ENCODE measurements at regions not wholly inside any gene's neighbourhood (a gene's known extent, or its start where the extent isn't known, plus 50 kb on each side); places are given as distances from the start of the nearest gene placed in this dataset.
"Not testable (repeated sequence)": the region's sequence is repeated elsewhere in the genome, so short reads cannot be mapped to it uniquely, and the experiment has no call there.

DNA sequence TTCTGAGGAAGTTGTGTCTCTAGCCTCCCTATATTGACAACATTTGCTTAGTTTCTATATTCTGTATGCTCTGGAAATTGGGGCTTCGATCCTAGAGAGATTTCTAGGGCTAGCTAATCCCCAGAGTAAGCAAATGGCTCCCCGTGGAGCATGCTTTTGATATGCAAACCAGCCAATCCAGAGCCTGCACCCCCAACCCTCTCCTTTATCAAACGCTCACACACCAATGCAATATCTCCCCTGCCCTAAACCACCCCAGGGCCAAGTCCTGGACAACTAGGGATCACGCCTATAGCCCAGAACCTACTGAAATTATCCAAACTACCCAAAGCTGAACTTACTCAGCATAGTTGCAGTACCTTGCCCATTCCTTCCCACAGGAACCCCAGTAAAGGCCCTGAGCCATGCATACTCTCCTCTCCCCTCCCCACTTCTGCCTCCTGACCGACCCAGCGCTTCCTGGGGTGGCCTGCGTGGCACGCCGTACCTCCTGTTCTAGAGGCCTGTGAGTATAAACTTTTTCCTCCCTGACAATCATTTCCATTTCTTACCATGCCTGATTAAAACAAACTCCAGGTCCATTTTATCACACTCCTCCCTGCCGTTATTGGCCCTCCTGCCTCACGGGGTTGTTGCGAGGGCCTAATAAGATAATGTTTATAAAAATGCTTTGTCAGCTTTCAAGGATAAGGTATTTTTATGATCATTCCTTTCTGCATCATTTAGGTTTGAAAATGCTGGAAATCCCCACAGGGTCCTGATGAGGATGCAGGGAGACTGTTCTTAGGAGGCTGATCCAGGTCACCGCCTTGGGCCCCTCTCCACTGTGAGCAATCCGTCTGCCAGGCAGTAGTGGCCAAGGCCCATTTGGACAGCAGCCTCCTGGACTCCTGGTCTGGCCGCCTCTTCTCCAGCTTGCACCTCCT lies 102.7 kb downstream of the TENT5C start:
- DNase-seq, result no peak

DNA sequence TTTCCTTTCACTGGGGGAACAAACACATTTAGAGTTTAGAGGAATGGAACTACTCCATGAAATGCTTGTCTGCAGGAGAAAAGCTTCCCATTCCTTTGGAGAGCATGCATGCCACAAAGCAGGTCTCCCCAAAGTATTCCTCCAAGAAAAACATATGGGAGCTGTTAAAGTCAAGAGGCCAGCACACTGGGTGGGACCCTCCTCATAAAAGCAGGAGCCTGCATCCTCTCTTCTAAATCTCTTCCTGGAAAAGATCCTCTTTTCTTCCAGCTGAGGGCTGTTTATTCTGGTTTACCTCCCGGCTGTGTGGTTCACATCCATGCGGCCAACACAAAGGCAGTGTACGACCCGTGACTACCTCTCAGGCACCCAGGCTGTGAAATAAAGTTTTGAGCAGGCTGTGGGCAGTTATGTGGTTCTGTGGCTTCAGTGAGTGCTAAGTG lies 103.4 kb downstream of the TENT5C start:
- no peak for DNase-seq

DNA sequence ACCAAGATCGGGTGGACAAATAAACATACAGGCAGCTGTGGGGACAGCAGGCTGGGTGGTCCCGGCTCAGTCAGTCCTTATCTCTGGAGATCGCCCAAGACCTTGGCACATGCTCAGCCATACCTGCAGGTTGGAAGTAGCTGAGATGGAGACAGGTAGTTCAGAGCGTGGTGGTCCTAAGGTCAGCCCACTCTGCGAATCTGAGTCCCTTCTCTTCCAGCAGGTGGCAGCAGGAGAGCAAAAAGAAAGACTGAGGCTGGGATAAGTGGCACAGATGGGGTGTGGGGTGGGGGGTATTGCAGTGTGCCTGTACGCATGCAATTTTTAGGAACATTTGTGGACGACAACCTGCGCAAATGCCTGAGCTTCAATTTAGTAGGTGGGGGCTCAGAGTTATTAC lies 104.9 kb downstream of the TENT5C start:
- DNase-seq, result no peak

DNA sequence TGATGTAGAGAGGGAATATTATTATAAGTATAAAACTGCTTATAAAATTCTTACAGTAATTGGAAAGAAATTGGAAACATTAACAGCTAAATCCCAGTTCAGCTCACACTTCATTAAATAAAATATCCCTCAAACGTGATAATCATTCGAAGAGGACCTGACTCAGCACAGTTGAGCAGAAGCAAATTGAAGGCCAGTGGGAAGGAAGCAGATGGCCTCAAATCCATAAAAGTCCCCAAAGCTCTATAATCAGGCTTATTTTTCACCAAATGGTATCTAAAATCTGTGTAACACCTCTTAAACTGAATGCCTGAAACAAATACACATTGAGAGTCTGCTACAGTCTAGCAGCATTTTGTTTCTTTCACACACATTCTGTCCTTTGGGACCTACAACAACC lies 106.8 kb downstream of the TENT5C start:
- DNase-seq, result no peak

DNA sequence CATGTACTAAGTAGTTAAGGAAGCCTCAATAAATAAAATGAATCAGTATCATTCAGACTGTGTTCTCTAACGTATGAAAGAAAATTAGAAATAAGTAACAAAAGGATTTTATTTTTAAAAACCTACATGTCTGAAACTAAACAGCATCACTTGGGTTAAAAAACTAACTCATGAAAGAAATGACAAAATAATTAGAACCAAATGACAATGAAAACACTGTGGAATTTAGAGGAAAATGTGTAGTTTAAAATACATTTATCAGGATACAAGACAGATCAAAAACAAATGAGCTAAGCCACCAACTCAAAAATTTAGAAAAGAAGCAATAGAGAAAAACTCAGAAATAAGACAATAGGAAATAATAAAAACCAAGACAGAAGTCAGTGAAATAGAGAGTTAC lies 108.7 kb downstream of the TENT5C start:
- no peak for DNase-seq

DNA sequence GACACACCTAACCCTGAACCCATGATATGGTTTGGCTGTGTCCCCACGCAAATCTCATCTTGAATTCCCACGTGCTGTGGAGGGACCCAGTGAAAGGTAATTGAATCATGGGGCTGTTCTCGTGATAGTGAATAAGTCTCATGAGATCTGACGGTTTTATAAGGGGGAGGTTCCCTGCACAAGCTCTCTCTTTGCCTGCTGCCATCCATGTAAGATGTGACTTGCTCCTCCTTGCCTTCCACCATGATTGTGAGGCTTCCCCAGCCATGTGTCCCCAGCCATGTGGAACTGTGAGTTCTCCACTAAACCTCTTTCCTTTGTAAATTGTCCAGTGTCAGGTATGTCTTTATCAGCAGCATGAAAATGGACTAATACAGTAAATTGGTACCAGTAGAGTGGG lies 110.2 kb downstream of the TENT5C start:
- not testable (repeated sequence) for DNase-seq

DNA sequence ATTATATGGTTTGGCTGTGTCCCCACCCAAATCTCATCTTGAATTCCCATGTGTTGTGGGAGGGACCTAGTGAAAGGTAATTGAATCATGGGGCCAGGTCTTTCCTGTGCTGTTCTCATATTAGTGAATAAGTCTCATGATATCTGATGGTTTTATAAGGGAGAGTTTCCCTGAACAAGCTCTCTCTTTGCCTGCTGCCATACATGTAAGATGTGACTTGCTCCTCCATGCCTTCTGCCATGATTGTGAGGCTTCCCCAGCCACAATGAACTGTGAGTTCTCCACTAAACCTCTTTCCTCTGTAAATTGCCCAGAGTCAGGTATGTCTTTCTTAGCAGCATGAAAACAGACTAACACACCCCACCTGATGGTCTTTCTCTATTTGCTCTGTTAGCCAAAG lies 112.1 kb downstream of the TENT5C start:
- DNase-seq, result not testable (repeated sequence)

DNA sequence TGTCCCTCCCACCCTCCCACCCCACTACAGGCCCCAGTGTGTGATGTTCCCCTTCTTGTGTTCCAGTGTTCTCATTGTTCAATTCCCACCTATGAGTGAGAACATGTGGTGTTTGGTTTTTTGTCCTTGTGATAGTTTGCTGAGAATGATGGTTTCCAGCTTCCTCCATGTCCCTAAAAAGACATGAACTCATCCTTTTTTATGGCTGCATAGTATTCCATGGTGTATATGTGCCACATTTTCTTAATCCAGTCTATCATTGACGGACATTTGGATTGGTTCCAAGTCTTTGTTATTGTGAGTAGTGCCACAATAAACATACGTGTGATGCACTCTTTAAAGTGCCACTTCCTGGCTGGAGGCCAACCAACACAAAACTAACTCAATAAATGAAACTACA lies 112.7 kb downstream of the TENT5C start:
- not testable (repeated sequence) for DNase-seq

DNA sequence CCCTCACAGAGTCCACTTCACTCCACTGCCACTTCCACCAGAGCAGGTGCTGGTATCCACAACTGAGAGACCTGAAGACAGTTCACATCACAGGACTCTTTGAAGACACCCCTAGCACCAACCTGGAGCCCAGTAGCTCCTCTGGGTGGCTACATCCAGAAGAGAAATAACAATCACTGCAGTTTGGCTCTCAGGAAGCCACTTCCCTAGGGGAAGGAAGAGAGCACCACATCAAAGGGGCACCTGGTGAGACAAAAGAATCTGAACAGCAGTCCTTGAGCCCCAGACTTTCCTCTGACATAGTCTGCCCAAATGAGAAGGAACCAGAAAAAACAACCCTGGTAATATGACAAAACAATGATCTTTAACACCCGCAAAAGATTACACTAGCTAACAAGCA lies 113.2 kb downstream of the TENT5C start:
- no peak for DNase-seq

DNA sequence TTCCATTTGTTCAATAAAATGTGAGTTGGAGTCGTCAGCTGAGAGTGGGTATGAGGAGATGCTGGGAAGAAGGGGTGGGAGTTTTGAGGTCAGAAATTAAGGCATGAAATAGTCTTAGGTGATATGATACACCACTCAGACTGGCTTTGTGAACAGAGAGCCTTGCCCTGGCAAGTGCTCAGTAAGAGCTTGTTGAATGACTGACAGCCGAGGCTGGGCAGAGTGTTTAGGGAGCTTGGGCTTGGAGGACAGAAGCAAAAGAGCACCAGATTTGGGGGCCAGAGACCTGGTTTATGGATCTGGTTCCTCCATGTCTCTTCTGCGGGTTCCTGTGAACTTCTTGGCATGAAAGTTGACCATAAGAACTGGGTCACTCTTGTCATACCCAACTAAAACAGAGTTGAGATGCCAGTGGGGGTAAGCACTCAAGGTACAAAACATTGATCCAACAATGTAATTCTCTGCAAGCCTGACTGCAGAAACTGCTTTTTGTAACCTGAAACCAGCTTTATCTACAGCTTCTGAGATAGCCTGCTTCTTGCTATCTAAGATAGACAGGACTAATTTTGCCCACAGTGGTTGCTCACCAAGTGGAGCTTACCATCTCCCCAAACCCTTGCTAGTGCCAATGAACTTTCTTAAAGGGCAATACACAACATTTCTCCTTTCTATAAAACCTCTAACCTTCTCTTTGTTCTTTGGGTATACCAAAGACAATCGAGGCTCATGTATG lies 126.4 kb downstream of the TENT5C start:
- DNase-seq, result no peak

DNA sequence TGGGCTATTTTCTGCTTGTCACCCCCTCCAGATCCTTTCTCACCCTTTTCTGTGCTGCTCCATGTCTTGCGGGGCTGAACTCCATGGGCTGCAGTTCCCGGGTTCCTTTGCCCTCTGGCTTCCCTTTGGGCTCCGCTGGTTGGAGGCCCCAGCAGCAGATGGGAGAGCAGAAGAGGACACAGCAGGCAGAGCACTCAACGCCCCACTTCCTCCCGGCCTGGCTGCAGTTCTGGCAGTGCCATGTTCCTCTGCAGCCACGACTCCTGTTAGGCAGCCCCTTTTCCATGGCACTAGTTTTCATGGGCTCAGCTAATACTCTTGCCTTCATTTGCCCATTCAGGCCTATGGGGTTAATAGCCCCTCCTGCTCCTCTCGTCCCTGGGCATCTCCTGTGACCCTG lies 127.1 kb downstream of the TENT5C start:
- DNase-seq, result no peak

DNA sequence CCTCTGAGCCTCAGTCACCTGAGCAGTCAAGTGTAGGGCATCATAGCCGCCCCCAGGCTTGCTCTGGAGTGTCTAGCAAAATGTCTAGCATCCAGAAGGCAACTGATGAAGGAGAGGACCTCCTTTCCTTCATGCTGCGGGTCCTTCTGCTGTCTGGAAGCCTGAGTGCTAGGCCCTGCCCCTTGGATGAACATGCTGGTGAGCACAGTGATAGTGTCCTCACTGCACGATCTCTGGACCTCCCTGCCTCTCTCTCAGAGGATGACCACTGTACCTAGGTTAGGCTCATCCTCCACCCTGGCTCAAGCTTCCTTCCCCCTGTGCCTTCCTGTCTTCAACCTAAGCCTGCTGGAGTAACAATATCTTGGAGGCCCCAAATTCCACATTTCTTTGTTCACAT lies 128.6 kb downstream of the TENT5C start:
- DNase-seq, result no peak

DNA sequence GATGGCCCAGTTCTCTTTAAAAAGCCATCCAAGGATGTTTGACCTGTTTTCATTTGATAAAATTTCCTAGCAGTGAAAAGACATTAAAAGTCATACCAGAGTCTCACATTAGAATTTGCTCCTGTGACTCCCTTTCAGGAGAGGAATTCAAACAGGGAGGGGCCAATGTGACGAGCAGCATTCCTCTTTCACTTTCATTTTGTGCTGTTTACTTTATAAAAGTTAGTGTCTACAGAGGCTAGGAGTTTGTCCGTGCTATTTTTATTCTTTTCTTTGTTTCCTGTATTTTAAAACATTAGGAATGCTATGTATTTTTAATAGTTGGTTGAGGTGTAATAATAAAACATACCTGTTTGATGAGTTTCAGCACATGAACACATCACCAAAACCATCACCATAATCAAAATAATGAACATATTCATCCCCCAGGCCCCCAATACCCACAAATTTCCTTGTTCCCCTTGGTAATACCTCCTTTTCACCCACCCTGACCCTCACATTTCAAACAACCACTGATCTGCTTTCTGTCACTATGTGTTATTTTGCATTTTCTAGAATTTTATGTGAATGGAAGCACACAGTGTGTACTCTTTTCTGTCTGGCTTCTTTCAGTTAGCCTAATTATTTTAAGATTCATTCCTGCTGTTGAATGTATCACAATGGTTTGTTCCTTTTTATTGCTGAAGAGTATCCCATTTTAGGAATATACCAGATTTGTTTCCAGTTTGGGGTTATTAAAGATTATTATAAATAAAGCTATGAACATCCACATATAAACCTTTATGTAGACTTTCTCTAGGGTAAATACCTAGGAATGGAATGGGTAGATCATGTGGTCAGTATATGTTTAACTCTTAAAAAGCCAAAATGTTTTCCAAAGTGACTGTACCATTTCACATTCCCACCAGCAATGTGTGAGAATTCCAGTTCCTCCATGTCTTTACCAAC lies 129.5 kb downstream of the TENT5C start:
- peak; percentile 37 to 51 for DNase-seq

DNA sequence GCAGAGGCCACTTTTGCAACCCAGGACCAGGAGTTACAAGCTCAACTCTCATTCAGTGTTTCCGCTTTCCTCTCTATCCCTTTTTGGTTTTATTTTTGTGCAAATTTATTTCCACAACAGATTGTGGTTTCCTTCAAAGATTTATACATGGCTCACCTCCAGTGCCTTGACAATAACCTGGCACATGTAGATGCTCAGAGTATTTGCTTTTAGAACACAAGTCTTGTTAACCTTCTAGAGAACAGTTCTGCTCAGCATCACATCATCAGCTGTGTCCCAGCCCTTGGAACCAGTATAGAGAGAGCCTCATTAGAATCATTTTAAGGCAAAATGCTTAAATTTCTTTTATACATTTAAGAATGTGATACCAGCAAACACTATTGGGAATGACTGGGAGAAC lies 133.7 kb downstream of the TENT5C start:
- no peak for DNase-seq

DNA sequence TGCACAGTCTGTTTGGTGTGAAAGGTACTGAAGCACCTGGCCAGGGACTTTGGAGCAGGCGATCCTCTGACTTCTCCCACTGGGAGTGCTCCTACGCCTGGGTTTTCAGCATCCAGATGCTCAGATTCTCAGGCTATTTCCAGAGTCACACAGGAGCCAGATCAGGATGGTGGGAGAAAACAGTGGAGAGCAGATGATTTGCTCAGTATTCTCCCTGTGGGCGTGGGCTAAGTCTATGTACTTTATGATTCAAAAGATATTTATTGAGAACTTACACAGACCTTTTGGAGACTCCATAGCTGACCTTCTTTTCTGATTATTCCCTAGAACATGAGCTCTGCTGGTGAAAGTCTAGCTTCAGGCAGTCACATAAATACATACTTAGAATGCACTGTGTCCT lies 134.6 kb downstream of the TENT5C start:
- no peak for DNase-seq

DNA sequence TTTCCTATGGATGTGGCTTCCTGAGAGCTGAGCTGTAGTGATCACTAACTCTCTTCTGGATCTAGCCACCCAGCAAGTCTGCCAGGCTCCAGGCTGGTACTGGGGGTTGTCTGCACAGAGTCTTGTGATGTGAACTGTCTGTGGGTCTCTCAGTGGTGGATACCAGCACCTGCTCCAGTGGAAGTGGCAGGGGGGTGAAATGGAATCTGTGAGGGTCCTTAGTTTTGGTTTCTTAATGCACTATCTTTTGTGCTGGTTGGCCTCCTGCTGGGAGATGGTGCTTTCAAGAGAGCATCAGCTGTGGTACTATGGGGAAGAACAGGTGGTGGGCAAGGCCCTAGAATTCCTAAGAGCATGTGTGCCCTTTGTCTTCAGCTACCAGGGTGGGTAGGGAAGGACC lies 140.7 kb downstream of the TENT5C start:
- DNase-seq, result not testable (repeated sequence)

DNA sequence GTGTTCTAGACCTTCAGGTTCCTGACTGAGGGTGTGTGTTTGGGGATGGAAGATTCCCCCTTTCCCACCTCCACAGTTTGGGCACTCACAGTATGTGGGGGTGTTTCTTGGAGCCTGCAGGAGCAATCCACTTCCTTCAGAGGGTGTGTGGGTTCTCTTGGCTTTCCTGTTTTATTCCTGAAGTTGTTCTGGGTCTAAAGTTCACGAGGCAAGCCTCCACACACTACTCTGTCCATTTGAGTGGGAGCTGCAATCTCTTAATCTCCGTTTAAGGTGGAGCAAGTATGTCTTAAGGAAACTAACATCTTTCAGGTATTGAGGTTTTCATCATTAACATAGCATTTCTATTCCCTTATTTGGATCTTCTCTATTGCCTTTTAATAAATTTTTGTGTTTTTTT lies 141.8 kb downstream of the TENT5C start:
- DNase-seq, result no peak

DNA sequence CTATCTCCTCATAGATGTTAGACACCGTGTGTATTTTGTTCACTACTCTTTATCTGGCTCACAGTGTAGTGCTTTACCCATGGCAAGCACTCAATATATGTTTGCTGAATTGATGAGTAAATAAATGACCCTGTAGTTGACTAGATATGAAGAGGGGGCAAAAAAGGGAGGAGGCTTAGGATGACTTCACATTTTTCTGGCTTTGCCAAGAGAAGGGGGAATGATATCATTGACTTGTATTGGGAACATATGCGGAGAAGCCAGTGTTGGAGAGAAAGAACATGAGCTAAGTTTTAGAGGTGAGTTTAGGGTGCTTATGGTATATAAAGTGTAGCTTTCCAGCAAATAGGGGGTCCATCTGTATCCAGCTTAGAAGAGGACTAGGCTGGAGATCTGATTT lies 145.5 kb downstream of the TENT5C start:
- DNase-seq, result no peak

DNA sequence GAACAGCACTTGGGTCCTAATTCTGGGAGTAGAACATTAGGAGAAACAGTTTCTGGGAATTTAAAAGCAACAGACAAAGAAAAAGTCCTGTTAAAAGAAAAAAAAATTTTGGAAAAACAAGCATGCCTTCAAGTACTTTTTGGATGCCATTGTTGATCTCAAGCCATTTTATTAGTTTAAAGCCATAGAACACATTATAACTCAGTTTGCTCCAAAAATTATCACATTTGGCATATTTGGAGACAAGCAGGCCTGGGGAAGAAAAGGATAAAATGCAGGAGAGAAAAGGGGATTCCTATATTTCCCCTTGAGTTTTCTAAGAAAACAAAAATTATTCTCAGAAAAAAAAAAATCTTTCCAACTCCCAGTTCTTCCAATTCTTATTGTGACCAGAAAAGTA lies 146.8 kb downstream of the TENT5C start:
- DNase-seq, result no peak

DNA sequence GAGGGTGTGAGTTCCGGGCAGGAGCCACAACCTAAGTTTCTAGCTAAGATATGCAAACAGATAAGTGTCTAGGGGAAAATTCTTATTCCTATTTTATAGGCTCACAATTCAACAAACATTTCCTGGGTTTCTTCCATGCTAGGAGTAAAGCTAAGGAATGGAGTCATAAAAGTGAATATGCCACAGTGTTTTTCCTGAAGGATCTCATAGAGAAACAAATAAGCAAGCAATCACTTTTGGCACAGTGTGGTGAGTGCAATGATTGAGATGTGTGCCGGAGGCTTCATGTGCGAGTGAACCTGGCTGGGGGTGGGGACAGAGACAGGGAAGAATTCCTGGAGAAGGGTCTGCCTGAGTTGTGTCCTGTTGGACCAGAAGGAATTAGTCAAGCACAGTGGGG lies 147.4 kb downstream of the TENT5C start:
- DNase-seq, result no peak

DNA sequence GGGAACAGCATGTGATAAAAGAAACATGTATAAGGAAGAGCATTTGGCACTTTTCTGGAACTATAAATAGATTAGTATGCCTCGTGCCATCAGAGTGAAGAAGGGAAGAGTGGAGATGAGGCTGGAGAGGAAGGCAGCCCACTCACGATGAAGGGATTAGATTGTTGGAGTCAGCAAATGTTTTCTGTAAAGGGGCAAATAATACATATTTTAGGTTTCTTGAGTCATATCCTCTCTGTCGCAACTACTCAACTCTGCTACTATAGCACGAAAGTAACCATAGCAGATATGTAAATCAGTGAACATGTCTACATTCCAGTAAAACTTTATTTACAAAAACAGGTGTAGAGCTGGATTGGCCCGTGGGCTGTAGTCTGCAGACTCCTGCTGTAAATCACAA lies 147.8 kb downstream of the TENT5C start:
- peak; percentile 8 to 20 for DNase-seq

DNA sequence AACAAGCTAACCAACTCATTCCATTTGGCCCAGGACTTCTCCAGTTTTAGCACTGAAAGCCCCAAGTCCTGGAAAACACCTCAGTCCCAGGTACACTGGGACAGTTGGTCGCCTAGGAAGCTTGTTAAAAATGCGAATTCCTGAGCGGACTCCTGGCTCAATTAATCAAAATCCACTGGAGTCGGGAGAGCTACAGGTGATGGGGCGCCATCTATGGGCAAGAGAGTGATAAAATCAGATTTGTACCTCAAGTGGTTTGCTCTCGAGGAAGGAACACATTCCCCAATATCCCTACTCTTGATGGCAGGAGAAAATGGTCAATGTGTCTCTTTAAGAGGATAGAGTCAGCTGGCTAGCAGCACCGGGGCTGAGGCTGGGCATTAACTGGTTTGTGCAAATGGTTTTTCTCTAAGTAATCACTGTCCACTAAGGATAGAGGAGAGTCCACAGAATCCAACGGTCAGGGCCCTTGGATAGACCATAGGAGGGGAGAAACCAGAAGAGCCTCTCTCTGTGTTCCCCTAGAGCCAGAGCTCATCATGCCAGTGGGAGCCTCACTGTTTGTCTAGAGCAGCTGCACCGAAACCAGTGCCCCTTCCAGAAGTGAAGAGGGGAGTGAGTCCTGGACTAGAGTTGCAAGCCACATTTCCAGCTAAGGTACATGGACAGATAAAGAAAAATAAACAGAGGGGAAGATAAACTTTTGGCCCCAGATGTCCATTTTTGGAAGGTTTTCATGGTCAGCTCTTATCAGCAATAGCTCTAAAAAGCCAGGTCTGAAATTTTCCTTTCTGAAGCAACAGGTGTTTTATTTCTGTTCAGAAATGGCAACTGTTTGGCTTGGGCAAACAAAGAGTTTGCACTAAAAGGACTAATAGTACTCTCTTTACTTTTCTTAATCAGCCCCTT lies 148.5 kb downstream of the TENT5C start:
- peak; percentile 33 to 55 for DNase-seq
